LHCN-M2 (cell line): ENCODE measurements at regions not wholly inside any gene's neighbourhood (a gene's known extent, or its start where the extent isn't known, plus 50 kb on each side); places are given as distances from the start of the nearest gene placed in this dataset.
"Not testable (repeated sequence)": the region's sequence is repeated elsewhere in the genome, so short reads cannot be mapped to it uniquely, and the experiment has no call there.

Experiments
- DNase-seq: peaks from one replicate; pipeline ENCODE4 v3.0.0-alpha.2; 2012; ENCODE audit warnings: low read depth

DNA sequence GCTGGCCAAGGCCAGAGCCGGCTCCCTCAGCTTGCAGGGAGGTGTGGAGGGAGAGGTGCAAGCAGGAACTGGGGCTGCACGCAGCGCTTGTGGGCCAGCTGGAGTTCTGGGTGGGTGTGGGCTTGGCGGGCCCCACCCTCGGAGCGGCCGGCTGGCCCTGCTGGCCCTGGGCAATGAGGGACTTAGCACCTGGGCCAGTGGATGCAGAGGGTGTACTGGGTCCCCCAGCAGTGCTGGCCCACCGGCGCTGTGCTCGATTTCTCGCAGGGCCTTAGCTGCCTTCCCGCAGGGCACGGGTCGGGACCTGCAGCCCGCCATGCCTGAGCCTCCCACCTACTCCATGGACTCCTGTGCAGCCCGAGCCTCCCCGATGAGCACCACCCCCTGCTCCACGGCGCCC lies 115.6 kb upstream of the MARK1 start:
- not testable (repeated sequence) for DNase-seq

- DNase-seq: no peak
These were observed 117.3 kb upstream of the MARK1 start for GRCh38 chr1:220410611-220411010.

DNA sequence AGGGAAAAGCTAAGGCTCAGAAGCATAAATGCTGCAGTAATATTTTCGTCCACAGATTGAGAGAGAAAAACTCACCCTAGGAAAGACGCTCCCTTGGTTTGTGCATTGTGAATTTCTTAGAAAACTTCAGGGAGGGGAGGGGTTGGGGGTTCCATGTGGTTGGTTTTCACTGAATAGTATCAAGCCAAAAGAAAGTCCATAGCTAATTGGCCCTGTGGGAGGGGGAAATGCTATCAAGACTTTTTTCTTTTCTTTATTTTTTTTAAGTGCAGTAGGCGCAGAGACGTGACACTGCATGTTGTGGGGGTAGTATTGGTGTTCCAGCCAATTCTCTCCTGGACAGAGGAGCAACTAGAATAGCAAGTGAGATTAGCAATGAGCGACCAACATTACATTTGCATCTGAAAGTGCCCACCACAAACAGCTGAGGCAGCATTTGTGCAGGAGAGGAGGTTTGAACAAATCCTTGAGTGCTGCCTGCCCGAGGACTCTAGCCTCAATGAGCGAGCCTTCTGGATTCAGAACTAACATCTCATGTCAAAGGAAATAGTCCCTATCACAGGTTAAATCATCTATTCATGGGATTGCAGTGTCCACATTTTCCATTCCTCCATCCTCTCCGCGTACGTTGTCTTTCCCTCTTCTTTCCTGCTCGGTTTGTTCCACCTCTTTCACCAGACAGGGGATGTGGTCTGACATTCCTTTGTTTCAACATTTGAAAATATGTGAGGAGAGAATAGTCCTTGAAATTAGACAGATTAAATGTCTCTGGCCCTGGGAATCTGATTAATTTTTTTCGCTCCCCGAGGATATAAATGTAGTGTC lies 118.0 kb upstream of the MARK1 start:
- DNase-seq: no peak

- no peak for DNase-seq
These were observed 120.7 kb upstream of the MARK1 start for GRCh38 chr1:220407191-220407590.

GRCh38 chr1:220398238-220398637 lies 126.0 kb upstream of the RAB3GAP2 start:
- no peak for DNase-seq

DNA sequence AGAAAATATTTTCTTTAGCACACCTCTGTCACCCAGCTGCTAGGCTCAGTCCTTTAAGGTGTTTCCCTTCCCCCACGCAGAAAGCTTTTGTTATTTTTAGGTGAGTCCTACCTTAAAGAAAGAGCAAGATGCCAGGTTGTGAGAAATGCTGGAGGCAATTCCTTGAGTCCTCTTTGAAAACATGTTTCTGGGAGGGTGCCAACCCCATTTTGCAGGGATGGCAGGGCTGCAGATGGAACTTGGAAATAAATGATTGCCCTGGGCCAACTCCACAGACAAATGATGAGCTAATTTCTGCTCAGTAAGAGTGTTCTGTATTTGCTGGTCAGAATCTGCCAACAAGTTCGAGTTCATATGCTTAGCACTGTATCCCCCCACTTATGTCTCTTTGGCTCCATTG lies 119.2 kb upstream of the RAB3GAP2 start:
- DNase-seq: no peak

- DNase-seq: no peak
These were observed 117.4 kb upstream of the RAB3GAP2 start for GRCh38 chr1:220389634-220390033.

DNA sequence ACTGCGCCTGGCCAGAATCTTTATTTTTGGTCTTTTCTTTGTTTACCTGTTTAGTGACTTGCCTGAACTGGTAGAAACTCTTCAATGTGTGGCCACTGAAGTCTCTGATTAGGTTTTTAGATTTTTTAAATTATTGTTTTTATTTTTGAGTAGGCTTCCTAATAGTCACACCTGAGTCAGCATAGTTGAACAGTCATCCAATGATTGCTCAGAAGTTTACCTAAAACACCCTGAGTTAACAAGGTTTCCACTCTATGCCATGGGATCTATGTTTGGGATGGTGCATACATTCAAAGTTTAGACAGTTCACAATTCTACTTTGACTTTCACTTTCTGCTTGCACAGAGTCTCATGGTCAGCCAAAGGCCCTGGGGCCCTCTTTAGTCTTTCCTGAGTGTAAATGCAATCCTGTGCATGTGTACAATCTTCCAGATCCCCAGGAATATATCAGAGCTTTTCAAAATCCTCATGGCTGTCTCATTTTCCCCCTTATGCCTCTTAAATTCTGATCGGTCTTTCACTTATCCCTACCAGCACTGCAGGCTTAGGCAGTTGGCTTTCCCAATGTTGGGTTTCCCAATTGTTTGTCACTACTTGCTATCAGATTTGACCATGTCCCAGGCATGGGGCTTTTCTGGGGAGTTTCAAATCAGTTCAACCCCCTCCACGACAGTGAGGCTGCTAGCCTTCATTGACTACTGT lies 114.4 kb upstream of the RAB3GAP2 start:
- no peak for DNase-seq

DNA sequence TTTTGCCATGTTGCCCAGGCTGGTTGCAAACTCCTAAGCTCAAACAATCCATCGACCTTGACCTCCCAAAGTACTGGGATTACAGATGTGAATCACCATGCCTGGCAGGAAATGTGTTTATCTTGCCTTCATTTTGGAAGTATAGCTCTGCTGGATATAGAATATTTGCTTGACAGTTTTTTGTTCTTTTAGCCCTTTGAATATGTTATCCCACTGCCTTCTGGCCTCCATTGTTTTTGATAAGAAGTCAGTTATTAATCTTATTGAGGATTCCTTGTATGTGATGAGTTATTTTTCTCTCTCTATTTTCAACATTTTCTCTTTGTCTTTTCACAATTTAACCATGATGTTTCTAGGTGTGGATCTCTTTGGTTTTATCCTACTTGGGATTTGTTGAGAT lies 112.9 kb upstream of the RAB3GAP2 start:
- DNase-seq: no peak

GRCh38 chr1:220382994-220383393 lies 110.7 kb upstream of the RAB3GAP2 start:
- no peak for DNase-seq

DNA sequence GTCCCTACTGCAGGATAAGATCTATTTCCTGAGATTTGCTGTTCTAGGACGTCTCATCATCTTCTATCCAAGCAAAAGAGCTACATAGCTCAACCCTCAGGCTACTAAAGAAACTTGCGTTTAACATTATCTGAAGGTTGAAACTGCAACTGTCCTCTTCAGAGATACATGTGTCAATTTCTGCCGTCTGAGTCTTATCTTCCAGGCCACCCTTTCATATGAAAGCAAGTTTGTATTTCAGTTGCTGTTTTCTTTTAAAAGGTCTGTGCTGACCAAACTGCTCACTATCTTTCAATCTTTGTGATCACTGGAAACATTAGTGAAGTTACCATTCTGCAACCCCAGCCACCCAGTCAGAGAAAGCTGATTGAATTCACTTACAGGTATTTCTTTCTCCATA lies 108.6 kb upstream of the RAB3GAP2 start:
- DNase-seq: no peak

DNA sequence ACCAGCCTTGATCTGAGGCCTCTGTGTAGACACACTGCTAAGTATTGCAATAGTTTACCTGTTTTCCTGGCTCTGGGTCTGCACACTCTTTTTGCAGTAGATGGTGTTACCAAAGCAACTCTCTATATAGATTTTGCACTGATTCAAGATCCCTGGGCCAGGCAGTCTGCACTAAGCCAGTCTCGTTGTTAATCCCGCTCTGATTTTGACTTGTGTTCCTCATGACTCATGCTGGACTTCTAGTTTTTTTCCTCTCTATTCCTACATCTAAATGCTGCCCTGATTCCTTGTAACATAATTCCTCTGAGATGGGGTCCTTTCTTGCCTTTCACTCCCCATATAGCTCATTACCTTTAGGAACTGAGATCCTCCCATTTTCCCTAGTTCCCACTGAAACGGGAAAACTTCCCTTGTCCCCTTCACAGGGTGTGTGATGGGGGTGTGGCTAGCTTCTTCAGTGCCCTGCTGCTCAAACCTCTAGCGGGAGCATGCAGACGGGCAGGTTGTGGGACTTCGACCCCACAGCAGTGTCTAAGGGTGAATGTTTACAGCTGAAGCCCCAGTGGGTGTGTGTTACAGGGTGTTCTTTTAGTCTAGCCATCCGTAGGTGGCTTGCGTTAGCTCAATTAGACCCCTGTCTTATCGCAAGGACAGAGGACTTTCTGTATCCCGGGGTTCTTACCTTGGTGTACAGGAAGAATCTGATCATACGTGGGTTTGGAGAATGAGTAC lies 106.5 kb upstream of the RAB3GAP2 start:
- no peak for DNase-seq

DNA sequence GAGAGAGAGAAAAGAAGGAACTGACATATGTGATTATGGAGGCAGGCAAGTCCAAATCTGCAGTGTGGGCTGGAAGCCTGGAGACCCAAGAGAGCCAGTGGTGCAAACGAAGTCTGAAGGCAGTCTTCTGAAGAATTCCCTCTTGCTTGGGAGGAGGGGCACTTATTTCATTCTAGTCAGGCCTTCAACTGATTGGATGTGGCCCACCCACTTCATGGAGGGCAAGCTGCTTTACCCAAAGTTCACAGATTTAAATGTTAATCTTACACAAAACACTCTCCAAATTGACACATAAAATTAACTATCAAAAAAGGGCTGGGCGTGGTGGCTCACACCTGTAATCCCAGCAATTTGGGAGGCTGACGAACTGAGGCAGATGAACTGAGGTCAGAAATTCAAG lies 103.5 kb upstream of the RAB3GAP2 start:
- DNase-seq: no peak

- DNase-seq: no peak
These were observed 102.2 kb upstream of the RAB3GAP2 start for GRCh38 chr1:220374449-220374848.

DNA sequence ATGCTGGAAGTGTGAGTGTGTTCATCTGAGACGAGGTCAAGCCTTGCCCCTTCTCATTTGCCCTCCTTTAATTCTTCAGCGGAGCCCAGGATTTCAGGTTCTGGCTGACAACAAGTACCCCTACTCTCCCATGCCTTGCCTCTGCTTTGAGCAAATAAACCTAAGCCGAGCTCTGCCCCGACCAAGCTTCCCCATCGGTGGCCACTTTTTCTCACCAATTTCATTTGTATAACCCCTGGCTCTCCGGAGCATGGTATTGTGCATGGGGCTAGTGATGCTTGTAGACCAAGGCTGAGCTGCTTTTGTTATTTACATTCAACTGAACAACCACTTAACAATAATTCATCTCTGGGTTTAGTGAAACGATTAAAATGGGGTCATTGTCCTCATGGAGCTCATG lies 100.2 kb upstream of the RAB3GAP2 start:
- DNase-seq: no peak

- no peak for DNase-seq
These were observed 99.1 kb upstream of the RAB3GAP2 start for GRCh38 chr1:220371324-220371723.

GRCh38 chr1:220370041-220370700 lies 97.9 kb upstream of the RAB3GAP2 start:
- DNase-seq: peak; percentile 60

GRCh38 chr1:220369511-220369910 lies 97.3 kb upstream of the RAB3GAP2 start:
- DNase-seq: no peak

- no peak for DNase-seq
These were observed 96.4 kb upstream of the RAB3GAP2 start for GRCh38 chr1:220368352-220369265.

DNA sequence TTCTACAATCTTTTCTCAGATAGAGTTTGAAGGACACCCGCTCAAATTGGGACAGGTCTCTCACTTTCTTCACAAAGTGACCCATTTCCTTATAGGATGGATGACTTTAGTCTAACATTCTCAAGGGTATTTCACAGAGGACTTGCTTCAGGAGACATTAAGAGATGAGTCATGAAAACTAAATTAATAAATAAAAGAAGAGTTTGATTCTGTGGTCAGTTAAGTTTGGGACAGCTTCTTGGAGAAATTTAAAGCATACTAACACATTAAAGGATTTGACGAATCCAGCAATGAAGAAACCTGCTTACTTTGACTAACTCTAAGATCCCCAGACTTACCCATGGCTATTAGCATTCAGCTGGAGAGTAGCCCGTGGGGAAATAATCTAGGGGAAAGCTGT lies 95.6 kb upstream of the RAB3GAP2 start:
- no peak for DNase-seq

GRCh38 chr1:220366269-220366668 lies 94.0 kb upstream of the RAB3GAP2 start:
- no peak for DNase-seq
